ENCODE measurements at regions not wholly inside any gene's neighbourhood (a gene's known extent, or its start where the extent isn't known, plus 50 kb on each side); places are given as distances from the start of the nearest gene placed in this dataset.
A peak's percentile ranks its signal among the peaks of the same experiment; 100 is the strongest.

GRCh38 chr19:28009696-28010095 is 1203.3 kb downstream of the UQCRFS1 start:
- no peaks in the 10 kb centered on the region for H3K9me3 ChIP-seq (ENCODE audit: severe bottlenecking)
- no peak overlapping the region for H3K4me3 ChIP-seq (ENCODE audit: severe bottlenecking)
- H3K27me3 ChIP-seq (ENCODE audit: insufficient read depth, poor library complexity, severe bottlenecking), result no peaks in the 10 kb centered on the region
- ATAC-seq (ENCODE audit: low read depth) (peak; percentile 89), DNase-seq (ENCODE audit: low spot score) (no peak)
- no peaks in the 10 kb centered on the region for H3K36me3 ChIP-seq (ENCODE audit: low read depth)
- TF ChIP-seq CTCF (IDR thresholded peaks at IDR 0.05; ENCODE audit: poor library complexity, severe bottlenecking), result no peak
- H3K4me1 ChIP-seq (ENCODE audit: insufficient read depth, poor library complexity, severe bottlenecking), result no peaks in the 10 kb centered on the region
- H3K27ac ChIP-seq (ENCODE audit: poor library complexity, severe bottlenecking), result no peak overlapping the region

GRCh38 chr19:28008695-28009094 is 1204.3 kb downstream of the UQCRFS1 start:
- H3K4me3 ChIP-seq (ENCODE audit: severe bottlenecking), result no peak overlapping the region
- TF ChIP-seq CTCF (IDR thresholded peaks at IDR 0.05; ENCODE audit: poor library complexity, severe bottlenecking), result no peak
- H3K27me3 ChIP-seq (ENCODE audit: insufficient read depth, poor library complexity, severe bottlenecking), result no peaks in the 10 kb centered on the region
- no peaks in the 10 kb centered on the region for H3K36me3 ChIP-seq (ENCODE audit: low read depth)
- H3K27ac ChIP-seq (ENCODE audit: poor library complexity, severe bottlenecking), result no peak overlapping the region
- ATAC-seq (ENCODE audit: low read depth) (no peak), DNase-seq (ENCODE audit: low spot score) (no peak)
- H3K9me3 ChIP-seq (ENCODE audit: severe bottlenecking), result no peaks in the 10 kb centered on the region
- H3K4me1 ChIP-seq (ENCODE audit: insufficient read depth, poor library complexity, severe bottlenecking), result no peaks in the 10 kb centered on the region

GRCh38 chr19:28003543-28003942 is 1209.4 kb downstream of the UQCRFS1 start:
- Histone ChIP-seq H3K27me3 (ENCODE audit: insufficient read depth, poor library complexity, severe bottlenecking) (no peaks in the 10 kb centered on the region), H3K27ac (ENCODE audit: poor library complexity, severe bottlenecking) (no peak overlapping the region), H3K9me3 (ENCODE audit: severe bottlenecking) (no peaks in the 10 kb centered on the region), H3K4me3 (ENCODE audit: severe bottlenecking) (no peak overlapping the region), H3K4me1 (ENCODE audit: insufficient read depth, poor library complexity, severe bottlenecking) (no peaks in the 10 kb centered on the region), H3K36me3 (ENCODE audit: low read depth) (no peaks in the 10 kb centered on the region)
- TF ChIP-seq CTCF (IDR thresholded peaks at IDR 0.05; ENCODE audit: poor library complexity, severe bottlenecking), result no peak
- ATAC-seq (ENCODE audit: low read depth) (no peak), DNase-seq (ENCODE audit: low spot score) (no peak)

GRCh38 chr19:27997069-27997468 is 1215.9 kb downstream of the UQCRFS1 start:
- no peak for ATAC-seq (ENCODE audit: low read depth)

More at GRCh38 chr19:27997069-27997468, 1215.9 kb downstream of the UQCRFS1 start:
- no peaks in the 10 kb centered on the region for H3K36me3 ChIP-seq (ENCODE audit: low read depth)
- H3K4me3 ChIP-seq (ENCODE audit: severe bottlenecking), result no peak overlapping the region
- H3K9me3 ChIP-seq (ENCODE audit: severe bottlenecking), result no peaks in the 10 kb centered on the region
- no peak overlapping the region for H3K27ac ChIP-seq (ENCODE audit: poor library complexity, severe bottlenecking)
- TF ChIP-seq CTCF (IDR thresholded peaks at IDR 0.05; ENCODE audit: poor library complexity, severe bottlenecking), result no peak
- no peak for DNase-seq (ENCODE audit: low spot score)
- no peaks in the 10 kb centered on the region for H3K4me1 ChIP-seq (ENCODE audit: insufficient read depth, poor library complexity, severe bottlenecking)
- H3K27me3 ChIP-seq (ENCODE audit: insufficient read depth, poor library complexity, severe bottlenecking), result no peaks in the 10 kb centered on the region
